Stomach (tissue), 4 donors: ENCODE measurements at regions not wholly inside any gene's neighbourhood (a gene's known extent, or its start where the extent isn't known, plus 50 kb on each side); places are given as distances from the start of the nearest gene placed in this dataset.

Experiments used
- POLR2A ChIP-seq, 4 donors: fragments of 450-650 bp; IDR thresholded peaks; one replicate each; pipeline ENCODE4 v1.6.1; 2016; ENCODE audit warnings: antibody characterized with exemption in 4 of 4, control low read depth in 2 of 4, mild to moderate bottlenecking in 1 of 4, moderate library complexity in 1 of 4
- TF ChIP-seq, protein P1 (sequence below), 7 experiments: fragments of 450-650 bp in 4 of 7; fragments of 200-600 bp in 3 of 7; sonication (generic) in 3 of 7; IDR thresholded peaks; one replicate each; pipeline ENCODE4 v1.5.1; 2016 to 2019; ENCODE audit warnings: antibody characterized with exemption in 7 of 7, control low read depth in 2 of 7, mild to moderate bottlenecking in 1 of 7

DNA sequence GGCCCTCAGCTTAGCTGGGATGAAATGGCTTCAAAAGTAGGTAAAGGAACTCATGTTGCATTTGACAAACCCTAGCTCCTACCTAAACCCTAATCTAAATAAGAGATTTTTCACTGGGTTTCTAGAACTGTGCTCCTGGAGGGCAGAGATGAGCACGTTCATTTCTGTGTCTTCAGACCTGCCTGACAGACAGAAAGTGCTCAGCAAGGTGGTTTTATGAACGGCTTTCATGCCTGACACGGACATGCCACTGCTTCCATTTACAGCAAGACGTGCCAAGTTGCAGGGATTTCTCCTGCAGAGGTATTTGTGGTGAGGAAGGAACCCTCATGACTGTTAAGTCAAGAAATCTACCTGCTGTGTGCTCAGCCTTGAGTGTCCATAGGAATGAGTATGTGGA, 83.5 kb upstream of the KMT2C start:
- TF ChIP-seq, protein P1, sequence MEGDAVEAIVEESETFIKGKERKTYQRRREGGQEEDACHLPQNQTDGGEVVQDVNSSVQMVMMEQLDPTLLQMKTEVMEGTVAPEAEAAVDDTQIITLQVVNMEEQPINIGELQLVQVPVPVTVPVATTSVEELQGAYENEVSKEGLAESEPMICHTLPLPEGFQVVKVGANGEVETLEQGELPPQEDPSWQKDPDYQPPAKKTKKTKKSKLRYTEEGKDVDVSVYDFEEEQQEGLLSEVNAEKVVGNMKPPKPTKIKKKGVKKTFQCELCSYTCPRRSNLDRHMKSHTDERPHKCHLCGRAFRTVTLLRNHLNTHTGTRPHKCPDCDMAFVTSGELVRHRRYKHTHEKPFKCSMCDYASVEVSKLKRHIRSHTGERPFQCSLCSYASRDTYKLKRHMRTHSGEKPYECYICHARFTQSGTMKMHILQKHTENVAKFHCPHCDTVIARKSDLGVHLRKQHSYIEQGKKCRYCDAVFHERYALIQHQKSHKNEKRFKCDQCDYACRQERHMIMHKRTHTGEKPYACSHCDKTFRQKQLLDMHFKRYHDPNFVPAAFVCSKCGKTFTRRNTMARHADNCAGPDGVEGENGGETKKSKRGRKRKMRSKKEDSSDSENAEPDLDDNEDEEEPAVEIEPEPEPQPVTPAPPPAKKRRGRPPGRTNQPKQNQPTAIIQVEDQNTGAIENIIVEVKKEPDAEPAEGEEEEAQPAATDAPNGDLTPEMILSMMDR (IDR thresholded peaks at IDR 0.05) = no peak
- TF ChIP-seq POLR2A (IDR thresholded peaks at IDR 0.05) = no peak
